ENCODE measurements at regions not wholly inside any gene's neighbourhood (a gene's known extent, or its start where the extent isn't known, plus 50 kb on each side); places are given as distances from the start of the nearest gene placed in this dataset.

GRCh38 chr13:85567909-85568308 lies 231.3 kb downstream of the SLITRK6 start (continued):
- TF ChIP-seq ZNF462 (CRISPR knock-in tag; IDR thresholded peaks at IDR 0.05) (no peak), JUNB (IDR thresholded peaks at IDR 0.05; ENCODE audit: unreplicated experiment) (no peak), CTCF (conservative IDR thresholded peaks at IDR 0.05; ENCODE audit: low read depth in 2 of 2) (no peak), ZNF114 (CRISPR knock-in tag; IDR thresholded peaks at IDR 0.05) (no peak)

- Histone ChIP-seq H3K27me3 (ENCODE audit: insufficient read depth) (no peaks in the 10 kb centered on the region), H3K4me1 (ENCODE audit: insufficient read depth) (peaks cover 16% of the 10 kb centered on the region), H4K20me1 (replicated peaks; ENCODE audit: insufficient read depth) (no peaks in the 10 kb centered on the region), H3K4me2 (no peak overlapping the region), H3F3A (replicated peaks; ENCODE audit: low read depth) (no peaks in the 10 kb centered on the region), H3K79me2 (replicated peaks; ENCODE audit: insufficient read depth) (no peaks in the 10 kb centered on the region), H3K9me2 (ENCODE audit: insufficient read depth) (no peaks in the 10 kb centered on the region), H3K27ac (ENCODE audit: low read depth) (no peak overlapping the region), H3K36me3 (ENCODE audit: insufficient read depth) (no peaks in the 10 kb centered on the region), H2AFZ (no peak overlapping the region), H3K4me3 (no peak overlapping the region)
- Mint-ChIP-seq H3K4me1 (peaks cover 28% of the 10 kb centered on the region), H3K27me3 (ENCODE audit: insufficient read depth, low read depth, poor library complexity) (peaks cover 2% of the 10 kb centered on the region), H3K9me3 (no peaks in the 10 kb centered on the region), H3K27ac (no peak overlapping the region), H3K36me3 (ENCODE audit: low read depth) (no peaks in the 10 kb centered on the region), H3K4me3 (no peak overlapping the region)
- no peak for DNase-seq (ENCODE audit: low spot score)
- no peak for ATAC-seq
- TF ChIP-seq EZH2phosphoT487 (IDR thresholded peaks at IDR 0.05; ENCODE audit: unreplicated experiment) (no peak), ZNF114 (CRISPR knock-in tag; IDR thresholded peaks at IDR 0.05) (no peak), REST (IDR thresholded peaks at IDR 0.05; ENCODE audit: unreplicated experiment) (no peak)
Observed at GRCh38 chr13:85565652-85566051, 233.6 kb downstream of the SLITRK6 start.
